ENCODE measurements at regions not wholly inside any gene's neighbourhood (a gene's known extent, or its start where the extent isn't known, plus 50 kb on each side); places are given as distances from the start of the nearest gene placed in this dataset.
"Not testable (repeated sequence)": the region's sequence is repeated elsewhere in the genome, so short reads cannot be mapped to it uniquely, and the experiment has no call there.

- no peaks in the 10 kb centered on the region for H3K36me3 ChIP-seq (ENCODE audit: insufficient read depth, low read length)
- H4K20me1 ChIP-seq (ENCODE audit: insufficient read depth, low read length, poor library complexity, severe bottlenecking), result no peaks in the 10 kb centered on the region
Observed at GRCh38 chr17:47063475-47063874, 84.4 kb upstream of the RPRML start.

GRCh38 chr17:47062851-47063250 is 83.8 kb upstream of the RPRML start:
- H3K36me3 ChIP-seq (ENCODE audit: insufficient read depth, low read length); H3K4me3 ChIP-seq (ENCODE audit: low read length, poor library complexity, severe bottlenecking); H3K9me3 ChIP-seq (ENCODE audit: insufficient read depth, low read depth, low read length); H3K4me2 ChIP-seq (ENCODE audit: low read depth, low read length, poor library complexity, severe bottlenecking); H4K20me1 ChIP-seq (ENCODE audit: insufficient read depth, low read length, poor library complexity, severe bottlenecking); H3K27me3 ChIP-seq (ENCODE audit: insufficient read depth, low read length, poor library complexity, severe bottlenecking); H3K9me2 ChIP-seq (replicated peaks; ENCODE audit: low read depth, low read length); H2AFZ ChIP-seq (ENCODE audit: low read length); H3K9ac ChIP-seq (ENCODE audit: low read depth, low read length, poor library complexity, severe bottlenecking); H3F3A ChIP-seq (ENCODE audit: low read depth): not testable (repeated sequence)
- Histone ChIP-seq H3K79me2 (ENCODE audit: insufficient read depth, low read length) (peaks cover 21% of the 10 kb centered on the region), H3K4me1 (ENCODE audit: insufficient read depth, low read length, poor library complexity, severe bottlenecking) (peaks cover 13% of the 10 kb centered on the region)

More at GRCh38 chr17:47063475-47063874, 84.4 kb upstream of the RPRML start:
- no peak overlapping the region for H3K4me2 ChIP-seq (ENCODE audit: low read depth, low read length, poor library complexity, severe bottlenecking)
- no peak overlapping the region for H3K4me3 ChIP-seq (ENCODE audit: low read length, poor library complexity, severe bottlenecking)
- peaks cover 13% of the 10 kb centered on the region for H3K4me1 ChIP-seq (ENCODE audit: insufficient read depth, low read length, poor library complexity, severe bottlenecking)
- H3K9me2 ChIP-seq (replicated peaks; ENCODE audit: low read depth, low read length), result no peaks in the 10 kb centered on the region
- no peak overlapping the region for H3K9ac ChIP-seq (ENCODE audit: low read depth, low read length, poor library complexity, severe bottlenecking)
- H3F3A ChIP-seq (ENCODE audit: low read depth), result no peaks in the 10 kb centered on the region
- H2AFZ ChIP-seq (ENCODE audit: low read length), result no peak overlapping the region
- TF ChIP-seq CTCF (conservative IDR thresholded peaks at IDR 0.05; ENCODE audit: low read length) (no peak), EZH2phosphoT487 (IDR thresholded peaks at IDR 0.05; ENCODE audit: borderline replicate concordance) (no peak)
- H3K27me3 ChIP-seq (ENCODE audit: insufficient read depth, low read length, poor library complexity, severe bottlenecking), result no peaks in the 10 kb centered on the region
- H3K79me2 ChIP-seq (ENCODE audit: insufficient read depth, low read length), result peaks cover 21% of the 10 kb centered on the region
- no peaks in the 10 kb centered on the region for H3K9me3 ChIP-seq (ENCODE audit: insufficient read depth, low read depth, low read length)

- not testable (repeated sequence) for H4K20me1 ChIP-seq (ENCODE audit: insufficient read depth, low read length, poor library complexity, severe bottlenecking); H3K36me3 ChIP-seq (ENCODE audit: insufficient read depth, low read length); H2AFZ ChIP-seq (ENCODE audit: low read length); H3K4me3 ChIP-seq (ENCODE audit: low read length, poor library complexity, severe bottlenecking); H3F3A ChIP-seq (ENCODE audit: low read depth); H3K79me2 ChIP-seq (ENCODE audit: insufficient read depth, low read length); H3K4me2 ChIP-seq (ENCODE audit: low read depth, low read length, poor library complexity, severe bottlenecking); H3K27me3 ChIP-seq (ENCODE audit: insufficient read depth, low read length, poor library complexity, severe bottlenecking); H3K4me1 ChIP-seq (ENCODE audit: insufficient read depth, low read length, poor library complexity, severe bottlenecking); H3K9me3 ChIP-seq (ENCODE audit: insufficient read depth, low read depth, low read length); H3K9ac ChIP-seq (ENCODE audit: low read depth, low read length, poor library complexity, severe bottlenecking); H3K9me2 ChIP-seq (replicated peaks; ENCODE audit: low read depth, low read length)
Observed at GRCh38 chr17:47060005-47060404, 81.0 kb upstream of the RPRML start.

- Histone ChIP-seq H3K4me2 (ENCODE audit: low read depth, low read length, poor library complexity, severe bottlenecking) (no peak overlapping the region), H3K4me1 (ENCODE audit: insufficient read depth, low read length, poor library complexity, severe bottlenecking) (no peaks in the 10 kb centered on the region), H3K4me3 (ENCODE audit: low read length, poor library complexity, severe bottlenecking) (no peak overlapping the region), H3K79me2 (ENCODE audit: insufficient read depth, low read length) (no peaks in the 10 kb centered on the region), H3K27me3 (ENCODE audit: insufficient read depth, low read length, poor library complexity, severe bottlenecking) (no peaks in the 10 kb centered on the region), H3K9ac (ENCODE audit: low read depth, low read length, poor library complexity, severe bottlenecking) (no peak overlapping the region), H4K20me1 (ENCODE audit: insufficient read depth, low read length, poor library complexity, severe bottlenecking) (no peaks in the 10 kb centered on the region), H3K36me3 (ENCODE audit: insufficient read depth, low read length) (peaks cover 4% of the 10 kb centered on the region; the same call in 1 of the 2 replicates), H2AFZ (ENCODE audit: low read length) (no peak overlapping the region), H3K9me2 (replicated peaks; ENCODE audit: low read depth, low read length) (no peaks in the 10 kb centered on the region), H3F3A (ENCODE audit: low read depth) (no peaks in the 10 kb centered on the region), H3K9me3 (ENCODE audit: insufficient read depth, low read depth, low read length) (no peaks in the 10 kb centered on the region)
- TF ChIP-seq EZH2phosphoT487 (IDR thresholded peaks at IDR 0.05; ENCODE audit: borderline replicate concordance) (no peak), CTCF (conservative IDR thresholded peaks at IDR 0.05; ENCODE audit: low read length) (no peak)
Observed at GRCh38 chr17:47057830-47058229, 78.8 kb upstream of the RPRML start.

GRCh38 chr17:47057279-47057678 is 78.2 kb upstream of the RPRML start:
- H3K4me3 ChIP-seq (ENCODE audit: low read length, poor library complexity, severe bottlenecking); H3K27me3 ChIP-seq (ENCODE audit: insufficient read depth, low read length, poor library complexity, severe bottlenecking); H3K36me3 ChIP-seq (ENCODE audit: insufficient read depth, low read length); H3K4me1 ChIP-seq (ENCODE audit: insufficient read depth, low read length, poor library complexity, severe bottlenecking); H2AFZ ChIP-seq (ENCODE audit: low read length); H4K20me1 ChIP-seq (ENCODE audit: insufficient read depth, low read length, poor library complexity, severe bottlenecking); H3K9me3 ChIP-seq (ENCODE audit: insufficient read depth, low read depth, low read length); H3K4me2 ChIP-seq (ENCODE audit: low read depth, low read length, poor library complexity, severe bottlenecking); H3K9me2 ChIP-seq (replicated peaks; ENCODE audit: low read depth, low read length); H3F3A ChIP-seq (ENCODE audit: low read depth); H3K79me2 ChIP-seq (ENCODE audit: insufficient read depth, low read length); H3K9ac ChIP-seq (ENCODE audit: low read depth, low read length, poor library complexity, severe bottlenecking): not testable (repeated sequence)

- H3K4me1 ChIP-seq (ENCODE audit: insufficient read depth, low read length, poor library complexity, severe bottlenecking); H3K27me3 ChIP-seq (ENCODE audit: insufficient read depth, low read length, poor library complexity, severe bottlenecking); H3K4me3 ChIP-seq (ENCODE audit: low read length, poor library complexity, severe bottlenecking); H2AFZ ChIP-seq (ENCODE audit: low read length); H3K36me3 ChIP-seq (ENCODE audit: insufficient read depth, low read length); H4K20me1 ChIP-seq (ENCODE audit: insufficient read depth, low read length, poor library complexity, severe bottlenecking); H3K4me2 ChIP-seq (ENCODE audit: low read depth, low read length, poor library complexity, severe bottlenecking); H3K9me3 ChIP-seq (ENCODE audit: insufficient read depth, low read depth, low read length); H3K9ac ChIP-seq (ENCODE audit: low read depth, low read length, poor library complexity, severe bottlenecking); H3K79me2 ChIP-seq (ENCODE audit: insufficient read depth, low read length); H3K9me2 ChIP-seq (replicated peaks; ENCODE audit: low read depth, low read length); H3F3A ChIP-seq (ENCODE audit: low read depth): not testable (repeated sequence)
Observed at GRCh38 chr17:47056687-47057086, 77.6 kb upstream of the RPRML start.
